ENCODE measurements at regions not wholly inside any gene's neighbourhood (a gene's known extent, or its start where the extent isn't known, plus 50 kb on each side); places are given as distances from the start of the nearest gene placed in this dataset.

- Mint-ChIP-seq H3K9me3 (peaks cover 2% of the 10 kb centered on the region), H3K4me3 (no peak overlapping the region), H3K36me3 (ENCODE audit: low read depth) (no peaks in the 10 kb centered on the region), H3K4me1 (peaks cover 28% of the 10 kb centered on the region), H3K27me3 (ENCODE audit: low read depth) (peaks cover 1% of the 10 kb centered on the region), H3K27ac (no peak overlapping the region)
- TF ChIP-seq CTCF (IDR thresholded peaks at IDR 0.05; ENCODE audit: unreplicated experiment in 3 of 3), result no peak
Observed at GRCh38 chr6:19714434-19715166, 122.6 kb upstream of the ID4 start.

GRCh38 chr6:19715167-19715551, 122.0 kb upstream of the ID4 start:
- no peaks in the 10 kb centered on the region for H3K36me3 Mint-ChIP-seq (ENCODE audit: low read depth)
- TF ChIP-seq CTCF (IDR thresholded peaks at IDR 0.05; ENCODE audit: unreplicated experiment in 3 of 3), result no peak
- no peak overlapping the region for H3K27ac Mint-ChIP-seq
- H3K9me3 Mint-ChIP-seq, result peaks cover 2% of the 10 kb centered on the region
- H3K27me3 Mint-ChIP-seq (ENCODE audit: low read depth), result peaks cover 4% of the 10 kb centered on the region
- H3K4me1 Mint-ChIP-seq, result peaks cover 33% of the 10 kb centered on the region
- H3K4me3 Mint-ChIP-seq, result no peak overlapping the region

- Mint-ChIP-seq H3K27me3 (ENCODE audit: low read depth) (peaks cover 4% of the 10 kb centered on the region), H3K27ac (peak overlapping the region; percentile 33 to 78 (median 39)), H3K4me1 (peaks cover 40% of the 10 kb centered on the region), H3K4me3 (peak overlapping the region; percentile 18 to 48 (median 29)), H3K36me3 (ENCODE audit: low read depth) (no peaks in the 10 kb centered on the region), H3K9me3 (no peaks in the 10 kb centered on the region)
- TF ChIP-seq CTCF (IDR thresholded peaks at IDR 0.05; ENCODE audit: unreplicated experiment in 3 of 3), result no peak
Observed at GRCh38 chr6:19719691-19720128, 117.5 kb upstream of the ID4 start.

GRCh38 chr6:19721766-19722377, 115.3 kb upstream of the ID4 start:
- Mint-ChIP-seq H3K4me3 (no peak overlapping the region), H3K4me1 (peaks cover 29% of the 10 kb centered on the region), H3K36me3 (ENCODE audit: low read depth) (no peaks in the 10 kb centered on the region), H3K27ac (no peak overlapping the region), H3K9me3 (no peaks in the 10 kb centered on the region), H3K27me3 (ENCODE audit: low read depth) (peaks cover 8% of the 10 kb centered on the region)
- TF ChIP-seq CTCF (IDR thresholded peaks at IDR 0.05; ENCODE audit: unreplicated experiment in 3 of 3), result no peak

GRCh38 chr6:19722999-19723398, 114.2 kb upstream of the ID4 start:
- Mint-ChIP-seq H3K27me3 (ENCODE audit: low read depth) (peaks cover 8% of the 10 kb centered on the region), H3K9me3 (no peaks in the 10 kb centered on the region), H3K4me3 (no peak overlapping the region), H3K27ac (peak overlapping the region in 1 of 3 experiments; percentile 1), H3K4me1 (peaks cover 28% of the 10 kb centered on the region), H3K36me3 (ENCODE audit: low read depth) (no peaks in the 10 kb centered on the region)
- TF ChIP-seq CTCF (IDR thresholded peaks at IDR 0.05; ENCODE audit: unreplicated experiment in 3 of 3), result no peak

Measured in nephron (organoid).